ENCODE measurements at regions not wholly inside any gene's neighbourhood (a gene's known extent, or its start where the extent isn't known, plus 50 kb on each side); places are given as distances from the start of the nearest gene placed in this dataset.
"Not testable (repeated sequence)": the region's sequence is repeated elsewhere in the genome, so short reads cannot be mapped to it uniquely, and the experiment has no call there.

DNA sequence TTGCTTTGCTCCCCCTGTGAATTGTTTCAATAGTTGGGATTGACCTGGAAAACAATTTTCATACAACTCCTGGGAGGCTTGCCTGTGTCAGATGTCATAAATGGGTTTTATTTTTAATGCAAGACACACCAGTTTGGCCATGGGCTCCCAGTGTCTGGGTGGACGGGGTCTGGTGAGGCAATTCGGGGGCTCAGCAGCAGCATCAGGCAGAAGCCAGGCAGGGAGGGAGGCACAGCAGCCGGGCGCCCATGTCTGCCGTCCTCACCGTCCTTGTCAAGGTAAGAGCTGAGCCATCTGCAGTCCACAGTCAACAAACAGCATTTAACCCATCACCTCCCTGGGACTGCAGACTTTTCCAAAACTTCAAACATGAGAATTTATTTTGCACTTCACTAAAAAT, 150.6 kb downstream of the NPIPB11 start:
- not testable (repeated sequence) for DNase-seq

DNA sequence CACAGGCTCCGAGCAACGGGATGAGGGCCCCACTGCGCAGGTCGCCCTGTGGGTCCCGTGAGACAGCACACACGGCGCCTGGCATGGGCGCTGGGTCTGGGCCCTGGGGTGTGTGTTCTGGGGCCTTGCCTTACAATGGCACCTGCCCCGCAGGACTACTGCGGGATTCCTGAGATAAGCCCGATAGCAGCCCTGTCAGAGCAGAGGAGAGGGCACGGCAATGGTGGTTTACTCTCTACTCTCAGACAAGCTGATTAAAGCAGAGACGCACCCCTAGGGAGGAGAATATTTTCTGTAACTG, 151.1 kb downstream of the NPIPB11 start:
- not testable (repeated sequence) for DNase-seq

DNA sequence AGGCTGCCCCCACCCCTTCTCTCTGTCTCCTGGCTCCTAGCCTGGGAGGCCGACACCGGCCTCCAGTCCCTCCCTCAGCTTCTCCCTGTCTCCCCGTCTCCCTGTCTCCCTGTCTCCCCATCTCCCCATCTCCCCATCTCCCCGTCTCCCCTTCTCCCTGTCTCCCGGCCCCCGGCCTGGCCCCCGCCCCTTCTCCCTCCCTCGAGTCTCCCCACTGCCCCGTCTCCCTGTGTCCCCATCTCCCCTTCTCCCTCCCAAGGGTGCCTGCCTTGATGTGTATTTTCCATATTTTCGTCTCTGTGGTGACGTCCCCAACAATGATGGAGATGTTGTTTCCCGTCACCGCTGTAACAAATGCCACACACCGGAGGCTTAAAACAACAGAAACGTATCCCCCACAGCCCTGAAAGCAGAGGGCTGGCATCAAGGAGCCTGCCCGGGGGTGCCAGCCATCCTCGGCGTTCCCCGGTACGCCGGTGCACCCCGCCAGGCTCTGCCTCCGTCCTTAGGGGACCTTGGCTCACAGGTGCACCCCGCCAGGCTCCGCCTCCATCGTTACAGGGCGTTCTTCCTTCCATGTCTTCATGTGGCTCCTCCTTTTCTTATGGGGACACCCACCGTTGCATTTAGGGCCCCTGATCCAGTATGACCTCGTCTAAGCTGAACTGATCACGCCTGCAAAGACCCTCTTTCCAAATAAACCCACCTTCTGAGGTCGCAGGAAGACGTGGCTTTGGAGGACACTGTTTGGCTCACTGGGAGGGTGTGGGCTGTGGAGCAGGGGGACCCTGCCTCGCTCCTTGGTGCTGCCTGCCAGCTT, 151.6 kb downstream of the NPIPB11 start:
- no peak for DNase-seq

DNA sequence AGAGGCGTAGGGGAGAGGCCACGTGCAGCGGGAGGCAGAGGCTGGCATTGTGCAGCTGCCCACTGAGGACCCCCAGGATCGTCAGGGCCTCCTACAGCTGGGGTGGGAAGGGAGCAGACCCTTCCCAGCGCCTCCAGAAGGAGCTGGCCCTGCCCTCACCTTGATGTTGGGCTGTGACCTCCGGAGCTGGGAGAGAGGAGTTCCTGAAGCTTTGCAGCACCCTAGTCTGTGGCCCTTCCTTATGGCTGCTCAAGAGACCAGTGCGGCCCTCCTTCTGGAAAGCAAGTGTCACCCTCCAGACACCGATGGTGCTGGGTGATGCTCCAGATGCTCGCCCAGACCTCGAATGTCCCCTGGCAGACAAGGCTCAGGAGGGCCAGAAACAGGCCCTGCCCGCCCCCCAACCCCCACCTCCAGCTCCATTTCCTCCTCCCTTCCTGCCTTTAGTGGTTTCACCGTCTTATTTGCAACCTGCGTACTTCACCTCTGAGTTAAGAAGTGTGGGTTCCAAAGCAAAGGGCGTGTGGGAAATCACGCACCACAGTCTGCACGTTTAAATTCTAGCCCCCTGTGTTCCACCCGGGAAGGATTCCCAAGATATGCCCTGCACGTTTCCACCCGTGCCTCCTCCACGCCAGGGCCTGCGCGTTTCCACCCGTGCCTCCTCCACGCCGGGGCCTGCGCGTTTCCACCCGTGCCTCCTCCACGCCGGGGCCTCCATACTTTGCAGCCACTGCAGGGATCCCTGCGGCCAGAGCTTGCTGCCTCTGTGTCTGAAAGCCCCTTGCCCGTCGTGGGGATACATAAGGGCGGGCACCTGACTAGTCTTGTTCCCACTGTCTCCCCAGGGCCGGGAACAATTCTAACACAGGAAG, 152.6 kb downstream of the NPIPB11 start:
- not testable (repeated sequence) for DNase-seq

DNA sequence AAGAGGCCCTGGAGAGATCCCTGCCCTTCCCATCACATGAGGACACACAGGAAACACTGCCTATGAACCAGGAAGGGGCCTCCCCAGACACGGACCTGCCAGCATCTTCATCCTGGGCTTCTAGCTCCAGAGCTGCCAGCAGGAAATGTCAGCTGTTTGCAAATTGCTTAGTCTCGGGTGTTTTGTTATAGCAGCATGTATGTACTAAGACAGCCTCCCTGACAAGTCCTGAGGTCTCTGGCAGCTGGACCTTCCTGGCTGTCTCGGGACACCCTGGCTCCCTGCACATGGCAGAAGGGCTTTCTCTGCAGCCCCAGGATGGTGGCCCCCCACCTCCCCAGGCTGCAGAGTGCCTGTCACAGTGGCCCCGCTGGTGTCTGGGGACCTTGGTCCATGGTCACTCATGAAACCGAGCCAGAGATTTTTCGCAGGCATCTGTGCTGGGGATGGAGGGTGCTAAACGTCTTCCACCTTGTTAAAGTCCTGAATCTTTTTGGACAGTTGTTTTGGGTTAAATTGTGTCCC, 153.4 kb downstream of the NPIPB11 start:
- DNase-seq, result not testable (repeated sequence)

DNA sequence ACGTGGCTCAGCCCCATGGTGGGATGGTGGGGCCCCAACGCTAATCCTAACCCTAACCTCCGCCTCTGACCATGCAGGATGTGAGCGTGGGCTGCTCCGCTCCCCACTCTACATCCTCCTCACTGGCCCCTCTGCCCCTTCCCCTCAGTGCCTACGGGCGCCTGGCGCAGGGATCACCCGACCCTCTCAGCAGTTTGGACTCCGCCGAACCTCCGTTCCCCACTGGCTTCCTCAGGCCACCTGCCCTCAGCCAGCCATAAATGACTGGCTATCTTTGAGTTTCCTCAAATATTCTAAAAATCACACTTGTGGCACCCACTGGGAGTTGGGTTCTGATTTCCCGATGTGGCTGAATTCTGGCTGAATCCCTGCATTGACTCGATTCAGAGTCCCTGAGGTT, 154.2 kb downstream of the NPIPB11 start:
- DNase-seq, result not testable (repeated sequence)

DNA sequence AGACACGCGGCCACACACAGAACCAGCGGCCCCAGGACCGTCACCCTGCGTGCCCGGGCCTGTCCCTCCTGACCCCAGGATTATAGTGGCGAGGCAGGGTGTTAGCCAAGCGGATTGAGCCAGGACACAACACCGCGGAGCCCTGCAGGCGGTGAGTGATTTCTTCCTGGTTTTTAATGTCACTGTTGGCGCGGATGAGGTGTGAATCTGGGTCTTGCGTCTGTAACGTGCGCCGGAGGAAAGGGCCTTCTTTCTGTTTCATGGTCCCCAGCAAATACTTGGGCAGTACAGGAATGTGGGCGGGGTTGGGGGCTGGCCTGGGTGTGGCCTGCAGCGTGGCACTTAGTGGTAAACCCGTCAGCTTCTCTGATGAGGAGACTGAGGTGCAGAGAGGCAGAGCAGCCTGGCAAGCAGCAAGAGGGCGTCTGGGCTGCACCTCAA, 154.9 kb downstream of the NPIPB11 start:
- DNase-seq, result not testable (repeated sequence)

DNA sequence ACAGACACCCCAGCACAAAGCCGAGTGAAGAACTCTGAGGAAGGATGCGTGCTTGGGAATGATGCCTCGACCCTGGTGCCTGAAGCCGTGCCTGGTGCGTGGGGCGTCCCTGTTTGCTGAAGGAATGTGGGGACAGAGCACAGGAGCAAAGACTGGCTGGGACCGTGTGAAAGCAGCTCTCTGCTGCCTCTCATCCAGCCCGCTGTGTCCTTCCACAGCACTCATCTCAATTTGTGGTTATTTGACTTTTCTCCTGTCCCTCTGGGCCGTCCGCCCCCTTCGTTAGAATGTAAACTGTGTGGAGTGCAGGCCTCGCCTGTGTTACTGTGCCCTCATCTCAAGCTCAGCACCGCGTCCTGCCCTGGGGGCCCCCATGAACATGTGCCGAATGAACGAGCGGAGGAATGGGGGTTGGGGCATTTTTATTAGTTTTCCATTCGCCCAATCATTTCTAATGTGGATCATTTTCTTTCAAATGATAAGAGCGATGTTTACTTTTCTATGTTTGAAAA, 155.5 kb downstream of the NPIPB11 start:
- not testable (repeated sequence) for DNase-seq

DNA sequence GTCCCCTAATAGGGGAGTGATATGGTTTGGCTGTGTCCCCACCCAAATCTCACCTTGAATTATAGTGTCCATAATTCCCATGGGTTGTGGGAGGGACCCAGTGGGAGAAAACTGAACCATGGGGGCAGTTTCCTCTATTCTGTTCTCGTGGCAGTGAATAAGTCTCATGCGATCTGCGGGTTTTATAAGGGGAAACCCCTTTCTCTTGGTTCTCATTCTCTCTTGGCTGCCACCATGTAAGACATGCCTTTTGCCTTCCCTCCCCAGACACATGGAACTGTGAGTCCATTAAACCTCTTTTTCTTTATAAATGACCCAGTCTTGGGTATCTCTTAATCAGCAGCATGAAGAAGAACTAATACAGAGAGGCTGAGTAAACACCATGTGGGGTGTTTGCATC, 156.0 kb downstream of the NPIPB11 start:
- not testable (repeated sequence) for DNase-seq

DNA sequence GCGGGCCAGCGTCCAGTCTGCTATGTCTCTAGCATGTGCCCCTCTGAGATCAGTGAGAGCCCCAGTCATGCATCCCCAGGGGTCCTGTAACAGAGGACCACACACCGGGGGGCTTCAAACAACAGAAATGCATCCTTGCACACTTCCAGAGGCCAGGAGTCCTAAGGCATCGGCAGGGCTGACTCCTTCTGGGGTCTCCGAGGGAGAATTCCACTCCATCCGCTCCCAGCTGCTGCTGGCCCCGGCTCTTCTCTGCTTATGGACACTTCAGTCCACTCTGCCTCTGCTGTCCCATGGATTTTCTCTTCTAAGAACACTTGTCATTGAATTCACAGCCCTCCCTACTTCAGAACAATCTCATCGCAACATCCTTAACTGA, 157.6 kb downstream of the NPIPB11 start:
- not testable (repeated sequence) for DNase-seq

DNA sequence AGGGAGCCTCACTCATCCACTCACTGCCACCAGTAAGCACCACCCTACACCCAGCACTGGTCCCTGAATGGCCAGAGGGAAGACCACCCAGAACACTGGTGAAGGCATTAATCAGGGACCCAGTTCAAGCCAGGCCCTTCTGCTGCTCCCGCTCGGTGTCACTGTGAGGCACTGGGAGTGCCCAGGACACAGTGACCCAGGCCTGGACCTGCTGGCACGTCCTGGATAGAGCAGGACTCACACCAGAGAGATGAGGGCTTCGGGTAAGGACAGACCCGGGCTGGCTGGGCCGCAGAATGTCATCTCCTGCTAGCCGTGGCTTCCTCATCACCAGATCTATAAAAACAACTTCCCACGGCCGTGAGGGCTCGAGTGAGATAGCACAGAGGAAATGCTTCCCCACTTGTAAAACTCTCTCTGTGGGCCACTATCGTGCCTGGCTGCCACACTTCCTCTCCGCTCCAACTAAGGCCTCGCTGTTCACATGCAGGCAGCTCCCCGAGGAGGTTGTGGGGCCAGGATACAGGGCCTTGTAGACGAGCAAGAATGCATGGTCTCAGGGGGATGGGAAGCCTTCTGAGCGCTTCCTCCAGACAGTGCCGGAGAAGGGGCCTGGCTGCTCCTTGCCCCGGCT, 158.1 kb downstream of the NPIPB11 start:
- not testable (repeated sequence) for DNase-seq

DNA sequence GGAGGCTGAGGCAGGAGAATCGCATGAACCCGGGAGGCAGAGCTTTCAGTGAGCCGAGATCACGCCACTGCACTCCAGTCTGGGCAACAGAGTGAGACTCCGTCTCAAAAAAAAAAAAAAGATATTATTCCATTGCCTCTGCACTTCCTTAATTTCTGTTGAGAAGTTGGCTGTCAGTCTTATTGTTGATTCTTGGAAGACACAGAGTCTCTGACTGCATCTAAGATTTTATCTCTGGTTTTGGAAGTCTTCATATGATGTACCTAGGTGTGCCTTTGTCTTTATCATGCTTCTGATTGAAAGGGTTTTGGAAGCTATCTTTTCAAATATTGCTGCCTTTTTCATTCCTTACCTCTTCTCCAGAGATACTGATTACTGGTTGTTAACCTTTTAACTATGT, 160.4 kb downstream of the NPIPB11 start:
- not testable (repeated sequence) for DNase-seq

DNA sequence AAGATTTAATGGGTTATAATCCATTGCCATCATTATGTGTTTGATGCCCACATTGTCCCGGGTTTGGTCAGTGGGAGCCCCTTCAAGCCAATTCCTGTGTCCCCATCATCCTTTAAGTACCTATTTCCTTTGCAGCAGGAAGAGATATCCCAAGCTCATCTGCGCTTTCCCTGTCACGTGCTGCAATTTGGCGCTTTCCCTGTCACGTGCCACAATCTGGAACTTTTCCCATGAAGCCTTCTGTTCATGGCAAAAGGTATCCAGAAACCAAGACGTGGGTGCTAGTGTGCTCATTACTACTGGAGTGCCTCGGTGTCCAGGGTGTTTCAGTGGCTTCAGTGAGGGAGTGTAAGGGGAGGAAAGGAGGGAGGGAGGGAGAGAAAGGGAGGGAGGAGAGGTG, 168.5 kb downstream of the NPIPB11 start:
- DNase-seq, result no peak

DNA sequence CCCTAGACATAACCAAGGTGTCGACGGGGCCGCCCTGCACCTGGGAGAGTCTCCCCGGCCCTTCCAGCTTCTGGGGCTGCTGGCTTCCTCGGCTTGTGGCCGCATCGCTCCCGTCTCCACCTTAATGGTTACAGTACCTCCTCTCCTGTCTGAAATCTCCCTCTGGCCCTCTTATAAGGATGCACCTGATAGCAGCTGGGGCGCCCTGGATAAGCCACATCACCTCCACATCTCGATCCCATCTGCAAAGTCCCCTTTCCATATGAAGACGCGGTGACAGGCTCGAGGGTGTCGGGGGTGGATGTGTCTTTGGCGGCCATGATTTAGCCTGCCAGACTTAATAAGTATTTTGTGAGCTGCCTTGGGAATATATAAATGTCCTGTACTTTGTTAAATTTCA, 169.0 kb downstream of the NPIPB11 start:
- DNase-seq, result not testable (repeated sequence)

DNA sequence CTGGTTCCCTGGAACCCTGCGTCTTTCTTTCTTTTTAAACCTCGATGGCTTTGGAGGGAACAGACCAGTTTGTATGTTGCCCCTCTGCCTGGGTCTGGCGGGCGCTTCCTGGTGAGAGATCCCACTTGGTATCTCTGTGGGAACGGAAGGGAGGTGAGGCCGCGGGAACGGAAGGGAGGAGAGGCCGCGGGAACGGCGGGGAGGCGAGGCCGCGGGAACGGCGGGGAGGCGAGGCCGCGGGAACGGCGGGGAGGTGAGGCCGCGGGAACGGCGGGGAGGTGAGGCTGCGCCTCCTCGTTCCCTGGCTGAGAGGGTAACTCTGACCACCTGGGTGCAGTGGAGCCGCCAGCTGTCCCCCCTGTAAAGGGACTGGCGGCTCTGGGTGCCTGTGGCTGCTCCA, 169.5 kb downstream of the NPIPB11 start:
- not testable (repeated sequence) for DNase-seq

DNA sequence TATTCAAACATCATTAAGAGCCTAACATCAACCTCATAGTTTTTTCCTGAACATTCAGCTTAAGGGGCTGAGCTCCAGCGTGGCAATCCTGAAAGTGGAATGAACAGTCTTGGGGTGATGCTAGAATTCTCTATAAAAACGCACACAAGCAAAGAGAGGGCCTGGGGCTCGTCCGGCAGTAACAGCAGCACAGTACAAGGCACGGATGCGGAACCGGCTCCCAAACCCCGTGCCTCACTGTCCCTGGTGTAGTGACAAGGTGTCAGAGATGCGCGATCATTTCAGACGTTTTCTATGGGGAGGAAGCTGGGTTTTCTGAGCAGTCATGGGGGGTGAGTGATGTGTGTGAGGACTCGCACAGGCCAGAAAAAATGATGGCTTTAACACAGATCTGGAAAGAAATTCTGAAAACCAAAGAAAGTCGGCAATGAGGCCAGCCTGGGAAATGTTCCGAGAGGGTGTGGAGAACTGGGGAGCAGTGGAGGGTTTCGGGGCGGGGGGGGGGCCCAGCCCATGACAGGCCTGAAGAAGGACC, 170.6 kb downstream of the NPIPB11 start:
- DNase-seq, result not testable (repeated sequence)

DNA sequence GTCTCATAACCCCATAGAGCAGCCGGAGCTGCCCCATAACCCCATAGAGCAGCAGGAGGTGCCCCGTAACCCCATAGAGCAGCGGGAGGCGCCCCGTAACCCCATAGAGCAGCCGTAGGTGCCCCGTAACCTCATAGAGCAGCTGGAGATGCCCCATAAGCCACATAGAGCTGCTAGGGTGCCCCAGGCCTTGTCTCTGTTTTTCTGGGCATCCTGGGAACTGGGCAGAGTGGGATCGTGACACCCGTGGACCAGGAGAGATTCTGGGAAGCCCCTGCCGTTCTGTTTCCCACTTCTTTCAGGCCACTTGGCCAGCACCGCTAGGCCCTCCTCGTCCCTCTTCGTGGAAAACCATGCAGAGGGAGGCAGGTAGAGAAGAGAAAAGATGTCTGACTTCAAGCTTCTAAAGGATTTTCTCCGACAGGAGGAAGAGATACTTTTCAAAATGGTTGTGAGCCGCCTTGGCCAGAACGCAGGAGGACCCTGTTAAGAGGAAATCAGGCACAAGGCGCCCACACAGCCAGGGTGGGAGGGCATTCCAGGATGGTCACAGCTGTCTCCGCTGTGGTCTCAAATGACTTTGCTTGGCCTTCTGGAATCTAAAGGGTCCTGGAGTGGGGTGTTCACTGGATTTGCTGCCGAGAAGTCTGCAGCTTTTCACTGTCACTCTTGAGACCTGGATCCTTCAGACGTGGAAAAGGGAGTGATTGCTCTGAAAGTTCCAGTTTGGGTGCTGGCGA, 171.8 kb downstream of the NPIPB11 start:
- DNase-seq, result not testable (repeated sequence)

DNA sequence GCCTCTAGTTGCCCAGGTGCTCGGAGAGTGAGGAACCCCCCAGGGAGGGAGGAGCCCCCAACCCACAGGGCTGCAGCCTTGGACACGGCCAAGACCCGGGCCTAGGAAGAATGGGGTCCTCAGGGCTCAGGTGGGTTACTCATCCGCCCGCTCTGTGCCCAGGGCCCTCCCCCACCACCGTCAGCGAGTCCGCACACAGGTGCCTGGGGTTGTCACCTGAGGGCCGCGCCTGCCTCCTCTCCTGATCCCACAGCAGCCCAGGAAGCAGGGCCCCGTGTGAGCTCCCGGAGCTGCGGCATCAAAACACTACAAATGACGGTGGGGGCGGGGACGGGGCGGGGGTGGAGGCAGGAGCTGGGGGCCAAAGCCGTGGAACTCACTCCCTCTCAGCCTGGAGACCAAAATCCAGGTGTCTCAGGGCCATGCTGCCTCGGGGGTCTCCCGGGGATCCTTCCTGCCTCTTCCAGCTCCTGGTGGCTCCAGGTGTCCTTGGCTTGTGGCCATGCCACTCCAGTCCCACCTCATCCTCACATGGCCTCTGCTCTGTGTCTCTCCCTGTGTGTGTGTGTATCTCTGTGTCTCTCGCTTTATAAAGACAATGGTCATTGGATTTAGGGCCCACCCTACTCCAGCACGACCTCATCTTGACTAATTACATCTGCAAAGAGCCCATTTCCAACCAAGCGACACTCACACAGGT, 172.7 kb downstream of the NPIPB11 start:
- DNase-seq, result not testable (repeated sequence)

DNA sequence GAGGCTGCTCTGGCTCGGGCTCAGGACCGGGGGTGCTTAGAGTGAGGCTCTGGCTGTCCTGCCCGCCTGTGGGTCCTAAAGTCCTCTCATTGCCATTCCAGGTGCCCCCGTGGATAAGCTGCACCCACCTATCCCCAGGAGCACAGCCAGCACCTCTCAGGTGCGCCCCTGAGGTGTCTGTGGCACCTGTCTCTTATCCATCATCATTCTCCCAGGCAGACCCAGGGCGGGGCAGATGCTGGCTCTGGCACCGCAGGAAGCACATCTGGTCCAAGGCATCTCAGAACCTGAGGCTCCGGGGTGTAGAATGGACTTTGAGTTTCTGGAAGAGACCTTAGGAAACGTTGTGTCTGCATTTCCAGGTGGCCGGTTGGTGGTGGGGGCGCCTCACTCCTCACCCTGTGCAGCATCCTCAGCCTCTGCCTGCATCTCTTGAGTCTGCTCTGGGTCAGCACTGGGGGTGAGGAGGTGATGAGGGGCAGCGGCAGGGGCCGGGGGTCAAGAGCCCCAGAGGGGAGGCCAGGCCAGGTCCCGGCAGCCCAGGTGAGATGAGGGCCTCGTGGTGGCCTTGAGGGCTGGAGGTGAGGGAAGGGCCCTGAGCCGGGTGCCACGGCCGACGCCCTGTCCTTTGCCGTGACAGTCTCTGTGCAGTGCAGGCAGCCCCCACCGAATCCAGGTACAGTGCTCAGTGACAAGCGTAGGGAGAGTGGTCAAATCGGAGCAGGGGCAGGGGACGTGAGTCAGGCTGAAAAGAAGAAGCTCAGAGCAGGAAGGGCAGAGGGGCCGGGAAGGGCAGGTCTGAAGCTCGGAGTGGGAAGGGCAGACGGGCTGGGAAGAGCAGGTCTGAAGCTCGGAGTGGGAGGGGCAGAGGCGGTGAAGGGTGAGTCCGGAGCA, 173.5 kb downstream of the NPIPB11 start:
- DNase-seq, result no peak

DNA sequence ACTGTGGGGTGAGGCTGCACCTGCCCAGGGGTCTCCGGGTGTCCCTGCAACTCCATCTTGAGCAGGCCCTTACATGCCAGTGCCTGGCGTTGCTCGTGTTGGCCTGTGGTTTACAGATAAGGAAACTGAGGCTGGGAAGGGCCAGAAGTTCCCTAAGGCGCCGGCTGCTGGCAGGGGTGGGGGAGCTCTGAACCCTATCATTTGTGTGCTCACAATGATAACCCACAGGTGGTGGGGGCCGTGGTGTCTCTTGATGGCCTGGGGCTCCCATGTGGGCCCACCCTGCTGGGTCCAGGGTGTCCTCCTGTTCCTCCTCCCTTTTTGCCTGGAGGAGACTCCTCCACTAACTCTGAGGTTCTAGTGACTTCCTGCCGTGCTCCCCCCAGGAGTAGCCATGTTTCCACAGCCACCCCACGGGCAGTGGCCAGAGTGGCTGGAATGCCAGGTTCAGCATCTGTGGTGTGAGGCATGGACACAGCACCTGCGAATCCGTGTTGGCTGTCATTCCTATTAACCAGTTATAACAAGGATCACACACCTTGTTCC, 174.3 kb downstream of the NPIPB11 start:
- DNase-seq, result not testable (repeated sequence)

All from activated CD4-positive, alpha-beta T cell treated with anti-CD3 and anti-CD28 coated beads, Interleukin-2, amount 50 U/mL, for 4 hours (primary cell).